Left lung (tissue), 4 donors: ENCODE measurements at regions not wholly inside any gene's neighbourhood (a gene's known extent, or its start where the extent isn't known, plus 50 kb on each side); places are given as distances from the start of the nearest gene placed in this dataset.

Experiments
- ATAC-seq: fragments of 200-7000 bp; cut with Tn5 transposase; one replicate; pipeline ENCODE4 v1.9.1; 2020; ENCODE audit warnings: moderate library complexity
- DNase-seq, 4 donors: peaks; one replicate each; pipeline ENCODE4 v3.0.0-alpha.2; 2013 to 2020
- H3K27ac ChIP-seq, 2 donors: fragments of 200-600 bp; sonication (generic) in 1 of 2; one replicate each; pipeline versions ENCODE4 v1.5.0 to v1.8.0; 2020 to 2021
- H3K27me3 ChIP-seq, 2 donors: fragments of 200-600 bp; sonication (generic) in 1 of 2; one replicate each; pipeline versions ENCODE4 v1.5.0 to v1.8.0; 2020 to 2021
- H3K36me3 ChIP-seq, 2 donors: fragments of 200-600 bp; sonication (generic) in 1 of 2; one replicate each; pipeline versions ENCODE4 v1.5.0 to v1.8.0; 2020 to 2021
- H3K4me1 ChIP-seq, 2 donors: fragments of 200-600 bp; one replicate each; pipeline ENCODE4 v1.8.0; 2021
- H3K4me3 ChIP-seq, 2 donors: fragments of 200-600 bp; sonication (generic) in 1 of 2; one replicate each; pipeline versions ENCODE4 v1.5.0 to v1.8.0; 2020 to 2021; ENCODE audit warnings: mild to moderate bottlenecking in 1 of 2
- H3K9me3 ChIP-seq, 2 donors: fragments of 200-600 bp; sonication (generic) in 1 of 2; one replicate each; pipeline versions ENCODE4 v1.5.0 to v1.8.0; 2020 to 2021
- intact Hi-C, 2 donors: fragments of 100-400 bp; cut with DNase I; formaldehyde crosslinking; loops; one replicate each; pipeline versions ENCODE4 v1.11.2 to v1.14.2; 2022
- TF ChIP-seq, protein P1 (sequence below), 2 donors: fragments of 200-600 bp; sonication (generic) in 1 of 2; IDR thresholded peaks; one replicate each; pipeline versions ENCODE4 v1.5.0 to v1.8.0; 2021; ENCODE audit warnings: antibody characterized with exemption in 2 of 2
- donor health status: DM: no; HTN: yes; CAD: no.
- donor health status: DM: no; HTN: no; CAD: no.

GRCh38 chr2:239538357-239539052, 137.7 kb upstream of the HDAC4 start:
- TF ChIP-seq, protein P1, sequence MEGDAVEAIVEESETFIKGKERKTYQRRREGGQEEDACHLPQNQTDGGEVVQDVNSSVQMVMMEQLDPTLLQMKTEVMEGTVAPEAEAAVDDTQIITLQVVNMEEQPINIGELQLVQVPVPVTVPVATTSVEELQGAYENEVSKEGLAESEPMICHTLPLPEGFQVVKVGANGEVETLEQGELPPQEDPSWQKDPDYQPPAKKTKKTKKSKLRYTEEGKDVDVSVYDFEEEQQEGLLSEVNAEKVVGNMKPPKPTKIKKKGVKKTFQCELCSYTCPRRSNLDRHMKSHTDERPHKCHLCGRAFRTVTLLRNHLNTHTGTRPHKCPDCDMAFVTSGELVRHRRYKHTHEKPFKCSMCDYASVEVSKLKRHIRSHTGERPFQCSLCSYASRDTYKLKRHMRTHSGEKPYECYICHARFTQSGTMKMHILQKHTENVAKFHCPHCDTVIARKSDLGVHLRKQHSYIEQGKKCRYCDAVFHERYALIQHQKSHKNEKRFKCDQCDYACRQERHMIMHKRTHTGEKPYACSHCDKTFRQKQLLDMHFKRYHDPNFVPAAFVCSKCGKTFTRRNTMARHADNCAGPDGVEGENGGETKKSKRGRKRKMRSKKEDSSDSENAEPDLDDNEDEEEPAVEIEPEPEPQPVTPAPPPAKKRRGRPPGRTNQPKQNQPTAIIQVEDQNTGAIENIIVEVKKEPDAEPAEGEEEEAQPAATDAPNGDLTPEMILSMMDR (IDR thresholded peaks at IDR 0.05), result no peak
- peak in 1 of 4 donors; percentile 16 for DNase-seq
- Histone ChIP-seq H3K4me1 (no peaks in the 10 kb centered on the region), H3K36me3 (no peaks in the 10 kb centered on the region), H3K4me3 (no peak overlapping the region), H3K27me3 (peaks cover 0 to 12% of the 10 kb centered on the region in 2 donors), H3K27ac (no peak overlapping the region), H3K9me3 (peaks cover 0 to 7% of the 10 kb centered on the region in 2 donors)
- ATAC-seq, result no peak
- intact Hi-C loops, result no loop called here

DNA sequence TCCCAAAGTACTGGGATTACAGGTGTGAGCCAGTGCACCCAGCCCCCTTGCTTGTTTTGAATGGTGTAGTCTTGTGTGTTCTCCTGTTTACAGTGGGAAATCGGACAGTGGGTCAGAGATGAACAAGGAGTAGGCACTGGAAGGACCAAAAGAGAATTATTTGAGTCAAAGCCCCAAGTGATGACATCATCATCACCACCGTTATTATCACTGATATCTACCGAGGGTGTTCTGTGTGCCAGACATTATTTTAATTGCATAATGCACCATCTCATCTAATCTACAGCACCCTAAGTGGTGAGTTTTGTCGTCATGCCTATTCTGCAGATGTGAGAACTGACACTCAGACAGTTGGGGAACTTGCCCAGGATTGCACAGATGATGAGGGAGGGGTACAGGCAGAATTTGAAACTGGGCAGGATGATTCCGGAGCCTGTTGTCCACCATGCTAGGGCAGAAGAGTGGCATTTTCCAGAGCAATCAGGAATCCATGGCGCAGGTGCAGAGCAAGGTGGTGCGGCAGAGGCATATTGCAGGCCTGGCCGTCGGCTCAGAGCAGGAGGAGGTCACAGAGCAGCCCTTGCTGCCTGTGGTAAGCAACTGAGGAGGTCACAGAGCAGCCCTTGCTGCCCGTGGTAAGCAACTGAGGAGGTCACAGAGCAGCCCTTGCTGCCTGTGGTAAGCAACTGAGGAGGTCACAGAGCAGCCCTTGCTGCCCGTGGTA, 137.0 kb upstream of the HDAC4 start:
- H3K4me3 ChIP-seq, result no peak overlapping the region
- DNase-seq, result no peak
- peaks cover 0 to 12% of the 10 kb centered on the region in 2 donors for H3K27me3 ChIP-seq
- TF ChIP-seq, protein P1 (IDR thresholded peaks at IDR 0.05), result no peak
- intact Hi-C loops, result no loop called here
- H3K36me3 ChIP-seq, result no peaks in the 10 kb centered on the region
- H3K4me1 ChIP-seq, result no peaks in the 10 kb centered on the region
- peaks cover 0 to 7% of the 10 kb centered on the region in 2 donors for H3K9me3 ChIP-seq
- no peak overlapping the region for H3K27ac ChIP-seq
- ATAC-seq, result no peak

GRCh38 chr2:239536186-239536585, 135.4 kb upstream of the HDAC4 start:
- DNase-seq (peak in 1 of 4 donors; percentile 19), ATAC-seq (no peak)
- intact Hi-C loops, result no loop called here
- Histone ChIP-seq H3K36me3 (no peaks in the 10 kb centered on the region), H3K27me3 (peaks cover 0 to 12% of the 10 kb centered on the region in 2 donors), H3K9me3 (peaks cover 0 to 4% of the 10 kb centered on the region in 2 donors), H3K27ac (no peak overlapping the region), H3K4me1 (no peaks in the 10 kb centered on the region), H3K4me3 (no peak overlapping the region)
- TF ChIP-seq, protein P1 (IDR thresholded peaks at IDR 0.05), result no peak

- Histone ChIP-seq H3K27ac (no peak overlapping the region), H3K4me1 (no peaks in the 10 kb centered on the region), H3K27me3 (peaks cover 0 to 12% of the 10 kb centered on the region in 2 donors), H3K4me3 (no peak overlapping the region), H3K9me3 (peaks cover 0 to 4% of the 10 kb centered on the region in 2 donors), H3K36me3 (no peaks in the 10 kb centered on the region)
- no peak for ATAC-seq
- peak in 1 of 4 donors; percentile 21 for DNase-seq
- TF ChIP-seq, protein P1 (IDR thresholded peaks at IDR 0.05), result no peak
- intact Hi-C loops, result no loop called here
Observed at GRCh38 chr2:239535413-239536144, 134.8 kb upstream of the HDAC4 start.
